ENCODE measurements at regions not wholly inside any gene's neighbourhood (a gene's known extent, or its start where the extent isn't known, plus 50 kb on each side); places are given as distances from the start of the nearest gene placed in this dataset.

DNA sequence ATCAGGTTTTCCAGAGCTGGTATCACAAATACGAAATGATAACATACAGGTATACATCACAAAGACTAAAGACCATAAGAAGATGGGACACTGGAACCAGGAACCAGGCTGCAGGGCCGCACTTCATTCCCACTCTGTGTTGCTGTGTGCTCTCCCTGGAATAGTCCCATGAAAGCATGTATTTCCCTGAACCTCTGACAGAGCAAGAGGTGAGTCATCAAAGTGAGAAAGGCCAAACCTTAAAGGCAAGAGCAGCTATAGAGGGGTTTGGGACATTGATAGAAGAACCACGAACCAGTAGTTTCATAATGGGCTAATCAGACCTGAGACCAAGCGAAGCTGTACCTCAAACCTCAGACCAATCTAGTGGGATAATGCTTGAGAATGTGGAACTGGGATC, 283.0 kb upstream of the PRKD1 start:
- 90% methylated on average over 1 of the region's 4 CpGs for WGBS (ENCODE audit: insufficient coverage)
- DNase-seq: no peak
- no peaks in the 10 kb centered on the region for H3K4me1 ChIP-seq (ENCODE audit: control extremely low read depth in 1 of 4, control insufficient read depth in 4 of 4, insufficient read depth in 4 of 4, low read length in 3 of 4)
- H3K4me3 ChIP-seq (ENCODE audit: control insufficient read depth in 1 of 7, extremely low read depth in 1 of 7, insufficient read depth in 4 of 7, low read depth in 2 of 7, low read length in 6 of 7): no peak overlapping the region
- ChIA-PET CTCF (no interaction called here), POLR2A (no interaction called here)
- peaks cover 0 to 3% (median 0%) of the 10 kb centered on the region in 5 experiments for H3K27me3 ChIP-seq (replicated peaks in 2 of 5; ENCODE audit: control insufficient read depth in 4 of 5, insufficient read depth in 5 of 5, low read length in 4 of 5)
- H3K27ac ChIP-seq (ENCODE audit: insufficient read depth in 1 of 2, low read depth in 1 of 2, low read length in 2 of 2, poor library complexity in 1 of 2, severe bottlenecking in 2 of 2): no peak overlapping the region
- H3K9me3 ChIP-seq (ENCODE audit: control extremely low read depth in 1 of 5, control insufficient read depth in 4 of 5, insufficient read depth in 2 of 5, low read depth in 1 of 5, low read length in 4 of 5): no peaks in the 10 kb centered on the region
- H3K36me3 ChIP-seq (ENCODE audit: control insufficient read depth in 4 of 4, insufficient read depth in 4 of 4, low read length in 3 of 4): no peaks in the 10 kb centered on the region

DNA sequence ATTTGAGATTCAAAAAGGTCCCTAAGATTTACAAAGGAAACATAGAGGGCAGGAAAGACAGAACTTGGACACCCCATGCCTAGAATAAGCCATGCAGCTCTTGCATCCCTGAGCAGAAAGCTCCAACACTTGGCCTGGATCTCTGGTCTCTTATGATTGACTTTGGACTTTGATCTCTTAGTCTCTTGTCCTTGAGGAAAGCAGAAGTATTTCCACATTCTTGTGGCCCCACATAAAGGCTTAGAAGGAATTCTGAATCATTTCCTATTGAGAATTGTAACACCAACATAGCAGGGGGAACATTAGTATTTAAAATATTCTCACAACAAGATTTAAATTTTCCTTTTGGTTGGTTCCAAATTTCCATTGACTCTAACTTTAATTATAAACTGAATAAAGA, 283.7 kb upstream of the PRKD1 start:
- H3K4me3 ChIP-seq (ENCODE audit: control insufficient read depth in 1 of 7, extremely low read depth in 1 of 7, insufficient read depth in 4 of 7, low read depth in 2 of 7, low read length in 6 of 7): no peak overlapping the region
- ChIA-PET POLR2A (no interaction called here), CTCF (no interaction called here)
- DNase-seq: no peak
- no peaks in the 10 kb centered on the region for H3K9me3 ChIP-seq (ENCODE audit: control extremely low read depth in 1 of 5, control insufficient read depth in 4 of 5, insufficient read depth in 2 of 5, low read depth in 1 of 5, low read length in 4 of 5)
- H3K27me3 ChIP-seq (replicated peaks in 2 of 5; ENCODE audit: control insufficient read depth in 4 of 5, insufficient read depth in 5 of 5, low read length in 4 of 5): peaks cover 0 to 3% (median 0%) of the 10 kb centered on the region in 5 experiments
- H3K36me3 ChIP-seq (ENCODE audit: control insufficient read depth in 4 of 4, insufficient read depth in 4 of 4, low read length in 3 of 4): no peaks in the 10 kb centered on the region
- no peak overlapping the region for H3K27ac ChIP-seq (ENCODE audit: insufficient read depth in 1 of 2, low read depth in 1 of 2, low read length in 2 of 2, poor library complexity in 1 of 2, severe bottlenecking in 2 of 2)
- no peaks in the 10 kb centered on the region for H3K4me1 ChIP-seq (ENCODE audit: control extremely low read depth in 1 of 4, control insufficient read depth in 4 of 4, insufficient read depth in 4 of 4, low read length in 3 of 4)

DNA sequence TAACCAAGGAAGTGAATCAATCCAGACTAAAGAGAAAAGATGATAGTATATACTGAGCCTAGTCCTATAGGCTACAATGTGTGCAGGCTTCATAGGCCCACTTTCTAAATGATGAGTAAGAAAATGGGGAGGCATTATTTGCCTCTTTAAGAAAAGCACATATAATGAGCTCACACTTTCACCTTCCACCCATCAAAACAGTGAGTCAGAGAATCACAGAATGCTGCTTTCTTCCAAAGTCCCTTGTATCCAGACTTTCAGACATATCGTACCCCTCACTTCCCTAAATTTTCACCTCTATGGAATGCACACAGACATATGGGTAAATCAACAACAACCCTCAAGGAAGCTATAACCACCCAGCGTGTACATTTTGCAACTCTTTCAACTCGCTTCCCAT, 286.4 kb upstream of the PRKD1 start:
- ChIA-PET POLR2A (no interaction called here), CTCF (interaction anchor here (0.6 to 3.9 kb wide), 12 partner anchors 9 to 1461 kb away, joined by 3 to 32 read pairs (median 3); no protein-coding TSS in a partner anchor)
- Histone ChIP-seq H3K27ac (ENCODE audit: insufficient read depth in 1 of 2, low read depth in 1 of 2, low read length in 2 of 2, poor library complexity in 1 of 2, severe bottlenecking in 2 of 2) (no peak overlapping the region), H3K9me3 (ENCODE audit: control extremely low read depth in 1 of 5, control insufficient read depth in 4 of 5, insufficient read depth in 2 of 5, low read depth in 1 of 5, low read length in 4 of 5) (no peaks in the 10 kb centered on the region), H3K4me1 (ENCODE audit: control extremely low read depth in 1 of 4, control insufficient read depth in 4 of 4, insufficient read depth in 4 of 4, low read length in 3 of 4) (no peaks in the 10 kb centered on the region), H3K4me3 (ENCODE audit: control insufficient read depth in 1 of 7, extremely low read depth in 1 of 7, insufficient read depth in 4 of 7, low read depth in 2 of 7, low read length in 6 of 7) (no peak overlapping the region), H3K27me3 (replicated peaks in 2 of 5; ENCODE audit: control insufficient read depth in 4 of 5, insufficient read depth in 5 of 5, low read length in 4 of 5) (peaks cover 0 to 3% (median 0%) of the 10 kb centered on the region in 5 experiments), H3K36me3 (ENCODE audit: control insufficient read depth in 4 of 4, insufficient read depth in 4 of 4, low read length in 3 of 4) (no peaks in the 10 kb centered on the region)
- no peak for DNase-seq
- 77% methylated on average over 3 of the region's 3 CpGs for WGBS (ENCODE audit: insufficient coverage)

DNA sequence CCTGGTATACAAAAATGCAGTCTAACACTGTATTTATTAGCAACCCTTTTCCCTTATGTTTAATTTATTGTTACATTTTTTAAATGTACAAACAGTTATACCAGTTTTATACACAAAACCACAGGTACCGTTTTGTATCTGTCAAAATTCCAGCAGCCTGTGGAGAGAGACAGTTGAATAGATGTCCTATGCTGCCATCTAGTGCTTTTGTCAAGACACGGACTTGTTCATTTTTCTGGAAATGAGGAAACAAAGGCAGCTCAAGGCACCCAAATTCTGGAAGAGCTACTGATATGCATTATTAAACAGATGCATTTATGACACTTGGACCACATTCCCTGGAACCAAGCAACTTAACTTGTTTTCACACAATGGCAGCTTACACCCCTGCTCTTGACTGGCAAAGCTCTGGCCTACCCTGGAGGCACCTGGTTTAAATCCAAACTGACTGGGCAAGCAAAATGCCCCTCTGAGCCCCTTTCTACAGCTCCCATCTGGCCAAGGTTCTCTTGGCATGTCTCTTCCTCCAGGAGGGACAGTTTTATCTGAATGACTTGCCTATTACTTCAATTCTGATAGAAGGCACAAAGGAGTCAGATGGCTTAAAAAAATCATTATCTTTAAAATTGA, 286.9 kb upstream of the PRKD1 start:
- no peak overlapping the region for H3K27ac ChIP-seq (ENCODE audit: insufficient read depth in 1 of 2, low read depth in 1 of 2, low read length in 2 of 2, poor library complexity in 1 of 2, severe bottlenecking in 2 of 2)
- peaks cover 0 to 3% (median 0%) of the 10 kb centered on the region in 5 experiments for H3K27me3 ChIP-seq (replicated peaks in 2 of 5; ENCODE audit: control insufficient read depth in 4 of 5, insufficient read depth in 5 of 5, low read length in 4 of 5)

DNA sequence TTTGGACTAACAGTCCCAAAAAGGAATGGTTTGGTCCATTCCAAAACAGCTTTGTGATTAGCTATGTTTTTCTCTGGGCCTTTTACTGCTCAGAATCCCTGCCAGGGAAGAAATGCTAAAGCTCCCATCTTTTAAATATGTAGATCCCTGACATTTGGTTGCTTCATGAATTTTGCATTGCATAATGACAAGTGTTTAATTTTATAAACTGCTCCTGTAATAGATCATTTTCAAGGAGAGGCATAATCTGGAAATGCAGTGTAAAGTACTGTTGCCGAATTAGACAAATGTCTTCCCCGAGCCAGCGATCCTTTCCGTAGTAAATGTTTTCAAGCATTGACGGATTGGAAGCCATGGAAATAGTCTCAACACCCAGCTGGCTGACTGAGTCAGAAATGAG, 291.3 kb upstream of the PRKD1 start:
- H3K27me3 ChIP-seq (replicated peaks in 2 of 5; ENCODE audit: control insufficient read depth in 4 of 5, insufficient read depth in 5 of 5, low read length in 4 of 5): peaks cover 0 to 1% (median 0%) of the 10 kb centered on the region in 5 experiments
- 96% methylated on average over 5 of the region's 5 CpGs for WGBS (ENCODE audit: insufficient coverage)
- no peaks in the 10 kb centered on the region for H3K4me1 ChIP-seq (ENCODE audit: control extremely low read depth in 1 of 4, control insufficient read depth in 4 of 4, insufficient read depth in 4 of 4, low read length in 3 of 4)
- POLR2A ChIA-PET: no interaction called here
- no peak overlapping the region for H3K4me3 ChIP-seq (ENCODE audit: control insufficient read depth in 1 of 7, extremely low read depth in 1 of 7, insufficient read depth in 4 of 7, low read depth in 2 of 7, low read length in 6 of 7)
- no peak for DNase-seq
- no peak overlapping the region for H3K27ac ChIP-seq (ENCODE audit: insufficient read depth in 1 of 2, low read depth in 1 of 2, low read length in 2 of 2, poor library complexity in 1 of 2, severe bottlenecking in 2 of 2)
- H3K9me3 ChIP-seq (ENCODE audit: control extremely low read depth in 1 of 5, control insufficient read depth in 4 of 5, insufficient read depth in 2 of 5, low read depth in 1 of 5, low read length in 4 of 5): no peaks in the 10 kb centered on the region
- no peaks in the 10 kb centered on the region for H3K36me3 ChIP-seq (ENCODE audit: control insufficient read depth in 4 of 4, insufficient read depth in 4 of 4, low read length in 3 of 4)
- CTCF ChIA-PET: interaction anchor here (1.1 kb wide), 1 partner anchor 1464 kb away, joined by 3 read pairs; no protein-coding TSS in a partner anchor

More for the DNA sequence above, 286.9 kb upstream of the PRKD1 start:
- Histone ChIP-seq H3K36me3 (ENCODE audit: control insufficient read depth in 4 of 4, insufficient read depth in 4 of 4, low read length in 3 of 4) (no peaks in the 10 kb centered on the region), H3K4me1 (ENCODE audit: control extremely low read depth in 1 of 4, control insufficient read depth in 4 of 4, insufficient read depth in 4 of 4, low read length in 3 of 4) (no peaks in the 10 kb centered on the region), H3K9me3 (ENCODE audit: control extremely low read depth in 1 of 5, control insufficient read depth in 4 of 5, insufficient read depth in 2 of 5, low read depth in 1 of 5, low read length in 4 of 5) (no peaks in the 10 kb centered on the region), H3K4me3 (ENCODE audit: control insufficient read depth in 1 of 7, extremely low read depth in 1 of 7, insufficient read depth in 4 of 7, low read depth in 2 of 7, low read length in 6 of 7) (no peak overlapping the region)
- WGBS (ENCODE audit: insufficient coverage): 10% methylated on average over 2 of the region's 2 CpGs
- ChIA-PET POLR2A (no interaction called here), CTCF (interaction anchor here (0.6 to 3.9 kb wide), 18 partner anchors 9 to 1462 kb away, joined by 3 to 32 read pairs (median 3); no protein-coding TSS in a partner anchor)
- DNase-seq: peak; percentile 45 to 74 (median 70)

DNA sequence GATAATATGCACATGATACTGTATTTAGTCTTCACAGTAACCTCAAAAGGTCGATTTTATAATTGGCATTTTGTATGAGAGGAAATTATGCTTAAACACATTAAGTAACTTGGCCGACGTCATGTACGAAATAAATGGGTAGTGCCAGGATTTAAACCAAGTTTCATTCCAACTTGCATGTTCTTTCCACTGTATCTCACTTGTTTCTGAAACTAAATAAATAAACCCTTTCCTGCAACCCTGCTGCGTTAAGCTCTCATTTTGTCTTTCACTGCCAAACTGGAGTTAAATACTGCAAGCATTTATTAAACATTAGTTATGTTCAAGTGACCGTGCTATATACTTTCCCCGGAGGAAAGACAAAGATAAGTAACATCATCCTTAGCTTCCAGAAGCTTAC, 293.9 kb upstream of the PRKD1 start:
- peaks cover 0 to 1% (median 0%) of the 10 kb centered on the region in 5 experiments for H3K27me3 ChIP-seq (replicated peaks in 2 of 5; ENCODE audit: control insufficient read depth in 4 of 5, insufficient read depth in 5 of 5, low read length in 4 of 5)
- CTCF ChIA-PET: no interaction called here
- no peak overlapping the region for H3K27ac ChIP-seq (ENCODE audit: insufficient read depth in 1 of 2, low read depth in 1 of 2, low read length in 2 of 2, poor library complexity in 1 of 2, severe bottlenecking in 2 of 2)
- 90% methylated on average over 5 of the region's 7 CpGs for WGBS (ENCODE audit: insufficient coverage)
- H3K9me3 ChIP-seq (ENCODE audit: control extremely low read depth in 1 of 5, control insufficient read depth in 4 of 5, insufficient read depth in 2 of 5, low read depth in 1 of 5, low read length in 4 of 5): no peaks in the 10 kb centered on the region
- DNase-seq: no peak
- H3K36me3 ChIP-seq (ENCODE audit: control insufficient read depth in 4 of 4, insufficient read depth in 4 of 4, low read length in 3 of 4): no peaks in the 10 kb centered on the region
- no peak overlapping the region for H3K4me3 ChIP-seq (ENCODE audit: control insufficient read depth in 1 of 7, extremely low read depth in 1 of 7, insufficient read depth in 4 of 7, low read depth in 2 of 7, low read length in 6 of 7)
- no peaks in the 10 kb centered on the region for H3K4me1 ChIP-seq (ENCODE audit: control extremely low read depth in 1 of 4, control insufficient read depth in 4 of 4, insufficient read depth in 4 of 4, low read length in 3 of 4)
- POLR2A ChIA-PET: no interaction called here

DNA sequence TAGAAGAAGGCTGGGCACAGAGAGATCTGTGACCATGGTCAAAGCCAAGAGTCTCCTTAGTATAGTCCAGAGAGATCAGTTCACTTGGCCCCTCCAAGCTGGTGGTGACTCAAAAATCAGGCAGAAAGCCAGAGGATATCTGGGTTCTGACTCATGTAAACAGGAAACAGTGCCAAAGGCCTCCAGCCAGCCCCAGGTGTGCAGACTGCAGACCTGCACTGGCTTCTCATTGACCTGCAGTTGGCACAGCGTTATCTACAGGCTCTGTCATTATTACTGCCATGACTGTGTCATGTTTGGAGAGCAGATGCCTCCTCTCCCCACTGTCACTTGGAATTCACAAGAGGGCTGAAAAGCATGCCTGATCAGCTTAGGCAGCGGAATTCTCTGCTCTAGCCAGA, 295.7 kb upstream of the PRKD1 start:
- H3K36me3 ChIP-seq (ENCODE audit: control insufficient read depth in 4 of 4, insufficient read depth in 4 of 4, low read length in 3 of 4): no peaks in the 10 kb centered on the region
- ChIA-PET POLR2A (no interaction called here), CTCF (interaction anchor here (2.2 kb wide), 1 partner anchor 9 kb away, joined by 12 read pairs; no protein-coding TSS in a partner anchor)
- DNase-seq: no peak
- no peaks in the 10 kb centered on the region for H3K4me1 ChIP-seq (ENCODE audit: control extremely low read depth in 1 of 4, control insufficient read depth in 4 of 4, insufficient read depth in 4 of 4, low read length in 3 of 4)
- H3K9me3 ChIP-seq (ENCODE audit: control extremely low read depth in 1 of 5, control insufficient read depth in 4 of 5, insufficient read depth in 2 of 5, low read depth in 1 of 5, low read length in 4 of 5): no peaks in the 10 kb centered on the region
- H3K4me3 ChIP-seq (ENCODE audit: control insufficient read depth in 1 of 7, extremely low read depth in 1 of 7, insufficient read depth in 4 of 7, low read depth in 2 of 7, low read length in 6 of 7): no peak overlapping the region
- H3K27ac ChIP-seq (ENCODE audit: insufficient read depth in 1 of 2, low read depth in 1 of 2, low read length in 2 of 2, poor library complexity in 1 of 2, severe bottlenecking in 2 of 2): no peak overlapping the region
- H3K27me3 ChIP-seq (replicated peaks in 2 of 5; ENCODE audit: control insufficient read depth in 4 of 5, insufficient read depth in 5 of 5, low read length in 4 of 5): peaks cover 0 to 1% (median 0%) of the 10 kb centered on the region in 5 experiments
- 90% methylated on average over 2 of the region's 2 CpGs for WGBS (ENCODE audit: insufficient coverage)
